ENCODE measurements at regions not wholly inside any gene's neighbourhood (a gene's known extent, or its start where the extent isn't known, plus 50 kb on each side); places are given as distances from the start of the nearest gene placed in this dataset.

GRCh38 chr14:49401373-49401772 is 184.8 kb downstream of the RPS29 start:
- no peak for TF ChIP-seq CTCF (IDR thresholded peaks at IDR 0.05)
- no peak for TF ChIP-seq EZH2phosphoT487 (IDR thresholded peaks at IDR 0.05)
- TF ChIP-seq EZH2 (IDR thresholded peaks at IDR 0.05): no peak

Data from neural progenitor cell (in vitro differentiated cells).